DMS79 treated with DMSO at 0.1 percent for 48 hours (cell line): ENCODE measurements at regions not wholly inside any gene's neighbourhood (a gene's known extent, or its start where the extent isn't known, plus 50 kb on each side); places are given as distances from the start of the nearest gene placed in this dataset.
A peak's percentile ranks its signal among the peaks of the same experiment; 100 is the strongest.
"Not testable (repeated sequence)": the region's sequence is repeated elsewhere in the genome, so short reads cannot be mapped to it uniquely, and the experiment has no call there.

ENCODE experiments used
- DNase-seq: peaks from one replicate; lab custom pipeline; 2025; lab: John Stamatoyannopoulos, UW

DNA sequence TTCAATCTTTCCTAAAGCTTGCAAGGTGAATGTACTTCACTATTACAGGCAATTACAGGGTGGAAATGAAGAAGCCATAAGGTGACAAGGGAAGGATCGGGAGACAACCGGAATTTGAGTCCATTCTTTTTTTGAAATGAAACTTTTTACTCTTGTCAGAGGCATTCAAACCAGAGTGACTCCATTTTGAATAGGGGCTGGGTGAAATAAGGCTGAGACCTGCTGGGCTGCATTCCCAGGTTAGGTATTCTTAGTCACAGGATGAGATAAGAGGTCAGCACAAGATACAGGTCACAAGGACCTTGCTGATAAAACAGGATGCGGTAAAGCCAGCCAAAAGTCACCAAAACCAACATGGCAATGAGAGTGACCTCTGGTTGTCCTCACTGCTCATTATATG, 363.3 kb downstream of the TYW1 start:
- DNase-seq: no peak

- no peak for DNase-seq
Observed at GRCh38 chr7:67361150-67361549, 364.5 kb downstream of the TYW1 start.

GRCh38 chr7:67364441-67365017, 367.9 kb downstream of the TYW1 start:
- DNase-seq: no peak

DNA sequence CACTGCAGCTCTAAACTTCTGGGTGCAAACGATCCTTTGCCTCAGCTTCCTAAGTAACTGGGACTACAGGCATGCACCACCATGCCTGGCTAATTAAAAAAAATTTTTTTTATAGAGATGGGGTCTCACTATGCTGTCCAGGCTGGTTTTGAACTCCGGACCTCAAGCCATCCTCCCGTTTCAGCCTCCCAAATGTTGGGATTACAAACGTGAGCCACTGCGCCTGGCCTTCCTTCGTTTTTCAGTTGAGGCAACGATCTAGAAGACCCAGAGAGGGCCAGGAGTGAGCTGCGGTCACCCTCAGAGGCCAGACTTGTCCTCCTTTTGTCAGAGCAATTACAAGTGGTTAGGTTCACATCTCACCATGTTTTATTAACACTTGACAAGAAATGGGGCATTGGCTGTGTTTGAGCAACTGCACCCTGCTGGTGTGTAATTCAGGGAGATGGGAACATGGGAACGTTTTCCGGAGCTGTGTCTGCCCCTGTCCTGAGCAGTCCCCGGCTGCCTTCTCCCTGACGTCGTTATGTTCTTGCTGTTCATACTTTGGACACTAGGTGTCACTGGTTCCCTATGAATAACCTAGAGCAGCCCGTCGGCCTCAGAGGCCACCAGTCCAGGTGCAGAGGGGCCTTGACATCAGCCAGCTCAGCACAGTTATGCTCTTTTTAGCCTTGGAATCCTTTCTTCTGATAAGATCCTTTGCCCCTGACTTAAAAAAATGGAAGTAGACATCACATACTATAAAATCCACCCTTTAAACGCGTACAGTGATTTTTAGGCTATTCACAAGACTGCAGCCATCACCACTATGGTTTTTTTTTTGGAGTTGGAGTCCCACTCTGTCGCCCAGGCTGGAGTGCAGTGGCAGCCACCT, 375.0 kb downstream of the TYW1 start:
- DNase-seq: peak; percentile 80

- not testable (repeated sequence) for DNase-seq
Observed at GRCh38 chr7:67373389-67373788, 376.8 kb downstream of the TYW1 start.

DNA sequence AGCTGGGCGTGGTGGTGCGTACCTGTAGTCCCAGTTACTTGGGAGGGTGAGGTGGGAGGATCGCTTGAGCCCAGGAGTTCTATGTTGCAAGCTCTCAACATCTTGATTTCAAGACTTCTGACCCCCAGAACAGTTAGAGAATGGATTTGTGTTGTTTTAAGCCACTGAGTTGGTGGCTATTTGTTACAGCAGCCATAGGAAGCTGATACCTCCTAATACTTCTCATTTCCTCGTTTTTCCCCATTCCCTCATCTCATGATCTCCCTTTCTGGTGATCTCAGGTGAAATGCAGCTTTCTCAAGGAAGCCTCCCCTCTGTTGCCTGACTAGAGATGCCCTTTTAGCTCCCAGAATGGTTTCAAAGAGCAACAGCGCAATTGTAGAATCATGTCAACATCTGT, 378.8 kb downstream of the TYW1 start:
- no peak for DNase-seq

DNA sequence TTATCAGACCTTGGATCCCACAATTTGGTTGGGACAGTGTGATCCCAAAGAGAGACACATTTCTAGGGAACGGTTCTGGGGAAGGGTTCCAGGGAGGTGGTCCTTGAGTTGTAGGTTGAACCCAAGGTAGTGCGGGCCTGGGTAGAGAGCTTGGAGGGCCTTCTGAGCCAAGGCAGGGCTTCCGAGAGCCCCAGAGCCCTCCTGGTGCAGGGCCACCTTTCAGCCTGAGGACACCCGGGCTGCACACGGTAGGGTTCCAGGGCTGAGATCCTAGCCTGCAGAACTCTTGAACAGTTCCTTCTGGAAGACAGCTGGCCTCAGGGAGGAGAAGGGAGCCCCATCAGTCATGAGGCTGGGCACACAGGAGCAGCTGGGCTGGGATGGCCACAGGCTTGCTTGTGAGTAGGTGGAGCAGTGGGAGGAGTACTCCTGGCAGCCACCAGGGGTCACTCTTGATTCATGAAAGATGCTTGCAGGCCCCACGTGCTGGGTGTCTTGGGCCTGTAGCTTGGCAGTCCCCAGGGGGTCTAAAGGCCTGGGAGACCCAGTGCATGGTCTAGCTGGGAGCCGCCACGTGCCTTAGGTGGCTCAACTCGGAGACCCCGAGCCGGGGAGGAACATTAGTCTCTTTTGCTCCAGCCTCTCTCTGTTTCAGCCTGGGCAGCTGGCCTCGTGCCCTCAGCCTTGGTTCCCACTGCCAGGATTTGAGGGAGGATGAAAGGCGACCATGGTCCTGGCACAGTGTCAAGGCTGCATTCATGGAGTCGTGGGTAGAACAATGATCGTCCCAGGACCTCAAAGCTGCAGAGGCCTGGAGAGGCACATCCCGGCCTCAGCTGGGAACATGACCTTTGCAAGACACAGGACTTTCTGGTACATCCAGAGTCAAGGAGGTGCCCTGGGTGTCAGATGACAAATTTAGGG, 381.6 kb downstream of the TYW1 start:
- peak; percentile 68 for DNase-seq

DNA sequence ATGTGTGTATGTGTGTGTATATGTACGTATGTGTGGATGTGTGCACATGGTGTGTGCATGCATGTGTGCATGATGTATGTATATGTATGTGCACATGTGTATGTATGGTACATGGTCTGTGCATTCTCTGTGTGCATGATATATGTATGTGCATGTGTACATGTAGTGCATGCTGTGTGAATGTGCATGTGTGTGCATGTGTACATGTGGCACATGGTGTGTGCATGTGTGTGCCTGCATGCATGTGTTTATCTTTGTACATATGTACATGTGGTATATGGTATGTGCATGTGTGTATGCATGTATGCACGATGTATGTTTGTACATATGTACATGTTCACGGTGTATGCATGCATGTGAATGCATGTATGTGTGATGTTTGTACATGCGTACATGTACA, 383.7 kb downstream of the TYW1 start:
- no peak for DNase-seq

DNA sequence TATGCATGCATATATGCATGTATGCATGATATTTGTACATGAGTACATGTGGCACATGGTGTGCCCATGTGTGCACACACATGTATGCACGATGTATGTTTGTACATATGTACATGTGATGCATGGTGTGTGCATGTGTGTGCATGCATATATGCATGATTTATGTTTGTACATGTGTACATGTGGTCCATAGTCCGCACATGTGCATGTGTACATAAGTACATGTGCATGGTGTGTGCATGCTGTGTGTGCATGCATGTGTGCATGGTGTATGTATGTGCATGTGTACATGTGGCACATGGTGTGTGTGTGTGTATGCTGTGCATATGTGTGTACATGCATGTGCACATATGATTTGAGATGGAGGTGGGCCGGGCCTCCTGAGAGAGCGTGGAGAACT, 384.2 kb downstream of the TYW1 start:
- no peak for DNase-seq

GRCh38 chr7:67387851-67388250, 391.2 kb downstream of the TYW1 start:
- DNase-seq: no peak

GRCh38 chr7:67391168-67391567, 394.5 kb downstream of the TYW1 start:
- no peak for DNase-seq

DNA sequence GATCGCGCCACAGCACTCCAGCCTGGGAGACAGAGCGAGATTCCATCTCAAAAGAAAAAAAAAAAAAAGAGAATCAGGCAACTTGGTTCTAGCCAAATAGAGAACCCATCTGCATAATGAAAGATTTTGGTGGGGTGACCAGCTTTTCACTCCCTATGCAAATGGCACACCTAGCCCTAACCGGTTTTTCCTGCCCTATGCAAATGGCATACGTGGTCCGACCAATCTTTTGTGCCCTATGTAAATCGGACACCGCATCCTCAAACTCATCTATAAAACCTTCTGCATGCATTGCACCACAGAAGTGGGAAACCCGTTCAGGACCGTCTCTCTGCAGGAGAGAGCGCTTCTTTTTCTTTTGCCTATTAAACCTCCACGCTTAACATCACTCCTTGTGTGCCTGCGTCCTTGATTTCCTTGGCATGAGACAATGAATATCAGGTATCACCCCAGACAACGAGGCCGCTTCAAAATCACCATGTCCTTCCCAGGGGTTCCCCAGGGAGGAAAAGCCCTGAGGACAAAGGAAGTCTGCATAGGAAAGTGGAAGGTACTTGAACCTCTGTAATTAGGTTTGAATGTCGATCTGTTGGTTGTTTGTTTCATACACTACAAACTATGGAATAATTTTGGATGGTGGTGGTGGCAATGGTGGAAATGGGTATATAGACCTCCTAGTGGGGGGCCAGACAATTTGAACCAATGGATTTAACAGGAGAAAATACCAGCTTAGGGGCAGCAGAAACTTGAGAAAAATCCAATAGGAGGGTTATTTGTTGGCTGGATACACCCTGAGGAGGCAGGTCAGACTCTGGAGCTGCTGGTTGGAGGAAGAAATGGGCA, 396.2 kb downstream of the TYW1 start:
- peak; percentile 87 for DNase-seq

DNA sequence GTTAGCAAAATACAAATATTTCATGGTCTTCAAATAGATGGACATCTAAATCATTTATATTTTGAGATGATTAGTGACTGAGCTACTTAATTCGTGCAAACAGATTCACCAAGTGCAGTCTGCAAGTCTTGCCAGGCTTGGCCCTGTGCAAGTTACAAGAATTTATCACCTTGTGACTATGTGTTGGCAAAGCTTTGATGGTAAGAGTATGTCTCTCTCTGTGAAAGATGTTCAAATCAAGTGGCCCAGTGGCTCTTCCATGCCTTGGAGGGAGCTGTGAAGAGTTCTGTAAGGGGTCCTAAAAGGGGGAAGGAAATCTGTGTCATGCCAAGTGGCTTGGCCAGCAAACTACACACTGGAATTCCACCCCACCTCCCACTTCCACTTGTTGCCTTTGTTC, 397.3 kb downstream of the TYW1 start:
- DNase-seq: no peak

- no peak for DNase-seq
Observed at GRCh38 chr7:67398916-67399315, 402.3 kb downstream of the TYW1 start.

DNA sequence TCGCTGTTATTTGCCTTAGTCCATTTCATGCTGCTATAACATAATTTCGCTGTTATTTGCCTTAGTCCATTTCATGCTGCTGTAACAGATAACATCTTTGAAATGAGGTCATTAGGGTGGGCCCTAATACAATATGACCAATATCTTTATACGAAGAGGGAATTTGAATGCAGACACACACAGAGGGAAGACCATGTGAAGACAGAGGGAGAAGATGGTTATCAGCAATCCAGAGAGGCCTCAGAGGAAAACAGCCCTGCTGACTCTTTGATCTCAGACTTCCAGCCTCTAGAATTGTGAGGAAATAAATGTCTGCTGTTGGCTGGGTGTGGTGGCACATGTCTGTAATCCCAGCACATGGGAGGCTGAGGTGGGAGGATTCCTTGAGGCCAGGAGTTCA, 404.9 kb downstream of the TYW1 start:
- no peak for DNase-seq

- no peak for DNase-seq
Observed at GRCh38 chr7:67402280-67402679, 405.6 kb downstream of the TYW1 start.

DNA sequence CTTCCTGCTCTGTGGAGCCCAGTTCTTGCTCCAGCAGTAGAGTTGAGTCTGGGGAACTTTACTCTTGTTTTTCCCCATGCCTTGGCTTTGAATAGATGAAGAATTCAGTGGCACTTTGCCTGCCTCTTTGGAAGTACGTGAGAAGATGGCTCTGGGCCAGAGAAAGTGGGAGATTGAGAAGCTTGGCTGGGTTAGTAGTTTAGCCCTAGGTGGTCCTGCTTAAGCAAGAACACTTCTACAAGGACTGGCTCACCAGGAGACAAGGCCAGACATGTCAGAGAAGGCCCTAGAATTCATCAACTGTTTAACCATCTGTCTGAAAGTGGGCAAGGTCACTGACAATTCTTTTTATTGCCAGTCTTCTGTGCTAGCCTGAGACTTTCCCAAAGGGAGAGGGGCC, 410.3 kb downstream of the TYW1 start:
- DNase-seq: peak; percentile 99

DNA sequence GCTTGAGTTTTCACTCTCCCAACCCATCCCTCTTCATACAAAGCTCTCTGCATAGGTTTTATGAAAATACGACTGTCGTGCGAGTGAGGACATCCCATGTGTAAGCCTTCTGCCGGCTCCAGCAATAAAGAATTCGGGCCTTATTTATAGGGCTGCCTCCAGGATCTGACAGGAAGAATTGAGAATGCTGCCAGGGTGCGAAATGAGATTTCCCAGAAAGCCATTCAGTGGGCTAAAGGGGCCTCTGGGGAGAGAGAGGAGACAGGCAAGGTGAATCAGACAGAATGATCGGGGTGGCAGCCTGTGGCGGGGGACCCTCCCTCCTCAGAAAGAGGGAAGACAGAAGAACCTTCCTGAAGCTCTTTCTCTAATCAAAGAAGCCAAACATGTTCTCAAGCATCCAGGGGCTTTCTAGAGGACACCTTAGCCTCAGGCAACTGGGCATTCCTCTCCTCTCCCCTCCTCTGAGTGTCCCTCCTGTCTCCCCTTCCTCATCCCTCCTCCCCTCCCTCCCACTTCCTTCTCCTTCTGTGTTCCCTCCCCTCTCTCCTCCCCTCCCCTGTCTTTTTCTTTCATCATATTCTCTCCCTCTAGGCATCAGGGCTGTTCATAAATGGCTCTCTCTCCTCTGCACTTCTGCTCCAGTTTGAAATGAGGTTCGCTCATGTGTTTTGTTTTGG, 410.9 kb downstream of the TYW1 start:
- peak; percentile 70 for DNase-seq

- DNase-seq: no peak
Observed at GRCh38 chr7:67408109-67408508, 411.5 kb downstream of the TYW1 start.

- DNase-seq: peak; percentile 98
Observed at GRCh38 chr7:67413670-67414069, 417.0 kb downstream of the TYW1 start.

GRCh38 chr7:67414858-67415257, 418.2 kb downstream of the TYW1 start:
- no peak for DNase-seq
